Suppressor macrophage treated with lipopolysaccharide for 1 hour (primary cell): ENCODE measurements at regions not wholly inside any gene's neighbourhood (a gene's known extent, or its start where the extent isn't known, plus 50 kb on each side); places are given as distances from the start of the nearest gene placed in this dataset.
"Not testable (repeated sequence)": the region's sequence is repeated elsewhere in the genome, so short reads cannot be mapped to it uniquely, and the experiment has no call there.

ENCODE experiments used
- DNase-seq, 3 donors: peaks; one replicate each; pipeline ENCODE4 v3.0.0-alpha.2; 2020 to 2022

- DNase-seq = no peak
Observed at GRCh38 chr19:30936276-30936675, 413.0 kb downstream of the TSHZ3 start.

GRCh38 chr19:30935146-30935545 is 414.1 kb downstream of the TSHZ3 start:
- no peak for DNase-seq

GRCh38 chr19:30933454-30933853 is 415.8 kb downstream of the TSHZ3 start:
- not testable (repeated sequence) for DNase-seq

GRCh38 chr19:30932854-30933253 is 416.4 kb downstream of the TSHZ3 start:
- no peak for DNase-seq

GRCh38 chr19:30930941-30931706 is 418.1 kb downstream of the TSHZ3 start:
- peak in 1 of 3 donors; percentile 7 for DNase-seq

GRCh38 chr19:30927705-30928104 is 421.5 kb downstream of the TSHZ3 start:
- no peak for DNase-seq

GRCh38 chr19:30924670-30925069 is 424.6 kb downstream of the TSHZ3 start:
- no peak for DNase-seq

- DNase-seq = no peak
Observed at GRCh38 chr19:30924069-30924636, 425.1 kb downstream of the TSHZ3 start.

GRCh38 chr19:30923621-30924020 is 425.6 kb downstream of the TSHZ3 start:
- no peak for DNase-seq

GRCh38 chr19:30923096-30923495 is 426.1 kb downstream of the TSHZ3 start:
- no peak for DNase-seq

GRCh38 chr19:30920222-30920621 is 429.0 kb downstream of the TSHZ3 start:
- no peak for DNase-seq

- no peak for DNase-seq
Observed at GRCh38 chr19:30919737-30920136, 429.5 kb downstream of the TSHZ3 start.

- no peak for DNase-seq
Observed at GRCh38 chr19:30916238-30916637, 433.0 kb downstream of the TSHZ3 start.

- no peak for DNase-seq
Observed at GRCh38 chr19:30911491-30911890, 437.7 kb downstream of the TSHZ3 start.

GRCh38 chr19:30910485-30911240 is 438.6 kb downstream of the TSHZ3 start:
- no peak for DNase-seq

- DNase-seq = no peak
Observed at GRCh38 chr19:30909216-30909615, 440.0 kb downstream of the TSHZ3 start.

- DNase-seq = no peak
Observed at GRCh38 chr19:30908262-30908771, 440.9 kb downstream of the TSHZ3 start.

- DNase-seq = no peak
Observed at GRCh38 chr19:30906871-30907270, 442.4 kb downstream of the TSHZ3 start.

- DNase-seq = peak in 1 of 3 donors; percentile 20
Observed at GRCh38 chr19:30900051-30900450, 449.2 kb downstream of the TSHZ3 start.

GRCh38 chr19:30898353-30899103 is 450.7 kb downstream of the TSHZ3 start:
- DNase-seq = no peak

GRCh38 chr19:30897553-30897952 is 451.7 kb downstream of the TSHZ3 start:
- no peak for DNase-seq

GRCh38 chr19:30897034-30897433 is 452.2 kb downstream of the TSHZ3 start:
- no peak for DNase-seq

GRCh38 chr19:30896554-30896953 is 452.7 kb downstream of the TSHZ3 start:
- DNase-seq = no peak
